Lung (tissue), 11 donors: ENCODE measurements at regions not wholly inside any gene's neighbourhood (a gene's known extent, or its start where the extent isn't known, plus 50 kb on each side); places are given as distances from the start of the nearest gene placed in this dataset.

Source experiments
- ATAC-seq: fragments of 200-7000 bp; cut with Tn5 transposase; one replicate; pipeline ENCODE4 v1.9.1; 2020; ENCODE audit warnings: moderate number of reproducible peaks; ENCODE audit not compliant: insufficient read depth, low FRiP score
- DNase-seq, 3 donors: peaks; one replicate each; pipeline ENCODE4 v3.0.0-alpha.2; 2013 to 2017
- H3K27ac ChIP-seq, 2 donors: one replicate each; pipeline ENCODE4 v1.5.1; 2013; ENCODE audit warnings: mild to moderate bottlenecking in 2 of 2, moderate library complexity in 2 of 2, control low read depth in 1 of 2, inconsistent platforms in 1 of 2, low read depth in 1 of 2, low read length in 1 of 2
- H3K27me3 ChIP-seq, 3 donors: one replicate each; pipeline ENCODE4 v1.5.1; 2013; ENCODE audit warnings: low read length in 2 of 3; ENCODE audit not compliant: control insufficient read depth in 3 of 3, insufficient read depth in 3 of 3
- H3K36me3 ChIP-seq, 4 donors: one replicate each; pipeline ENCODE4 v1.5.1; 2013; ENCODE audit warnings: low read length in 4 of 4, mild to moderate bottlenecking in 1 of 4, moderate library complexity in 1 of 4; ENCODE audit not compliant: control insufficient read depth in 4 of 4, insufficient read depth in 4 of 4
- H3K4me1 ChIP-seq, 5 donors: one replicate each; pipeline ENCODE4 v1.5.1; 2013; ENCODE audit warnings: low read length in 5 of 5, mild to moderate bottlenecking in 2 of 5, moderate library complexity in 1 of 5; ENCODE audit not compliant: control insufficient read depth in 5 of 5, insufficient read depth in 5 of 5
- H3K4me3 ChIP-seq: one replicate; pipeline ENCODE4 v1.5.1; 2013; ENCODE audit warnings: mild to moderate bottlenecking, control low read depth, moderate library complexity
- H3K9ac ChIP-seq, 2 donors: one replicate each; pipeline ENCODE4 v1.5.1; 2013; ENCODE audit warnings: low read length in 2 of 2, control low read depth in 1 of 2; ENCODE audit not compliant: insufficient read depth in 1 of 2
- H3K9me3 ChIP-seq, 4 donors: one replicate each; pipeline ENCODE4 v1.5.1; 2013; ENCODE audit warnings: low read length in 3 of 4, mild to moderate bottlenecking in 1 of 4, moderate library complexity in 1 of 4; ENCODE audit not compliant: control insufficient read depth in 4 of 4, insufficient read depth in 3 of 4
- WGBS, 2 donors: extraction: QIAGEN DNeasy Blood & Tissue Kit; methylation state at CpG; one replicate each; pipeline ENCODE4 v1.1.7; 2013; 5-methylcytosine and 5-hydroxymethylcytosine counted together
- TF ChIP-seq, protein P1 (sequence below): IDR thresholded peaks from 2 replicates; pipeline ENCODE4 v1.5.1; 2012; ENCODE audit warnings: mild to moderate bottlenecking; ENCODE audit errors: control extremely low read depth, extremely low read depth
- donor health status: control.
- donor health status: control.
- donor health status: Bipolar disorder and iron deficiency.
- donor health status: healthy.
- donor health status: DM: yes; HTN: yes; CAD: no.

DNA sequence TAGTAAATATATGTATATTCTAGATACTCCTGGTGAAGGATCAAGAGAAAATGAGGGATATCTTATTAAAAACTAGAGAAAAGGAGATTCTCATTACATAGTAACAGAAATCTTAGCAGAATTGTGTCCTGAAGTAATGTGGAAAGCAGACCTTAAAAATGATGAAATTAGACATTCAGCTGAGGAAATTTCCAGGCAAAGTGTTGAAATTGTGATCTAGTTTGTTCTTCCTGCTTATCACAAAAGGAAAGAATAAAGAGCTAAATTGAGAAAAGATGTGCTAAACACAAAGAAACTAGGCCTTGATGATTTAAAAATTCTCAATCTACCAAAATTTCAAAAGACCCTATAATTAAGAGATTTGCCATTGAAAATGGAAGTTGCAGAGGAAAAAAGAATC is 362.6 kb upstream of the PLSCR5 start:
- Histone ChIP-seq H3K4me3 (no peak overlapping the region), H3K9ac (no peak overlapping the region), H3K27ac (no peak overlapping the region), H3K4me1 (no peaks in the 10 kb centered on the region), H3K9me3 (no peaks in the 10 kb centered on the region), H3K27me3 (no peaks in the 10 kb centered on the region), H3K36me3 (no peaks in the 10 kb centered on the region)
- TF ChIP-seq, protein P1, sequence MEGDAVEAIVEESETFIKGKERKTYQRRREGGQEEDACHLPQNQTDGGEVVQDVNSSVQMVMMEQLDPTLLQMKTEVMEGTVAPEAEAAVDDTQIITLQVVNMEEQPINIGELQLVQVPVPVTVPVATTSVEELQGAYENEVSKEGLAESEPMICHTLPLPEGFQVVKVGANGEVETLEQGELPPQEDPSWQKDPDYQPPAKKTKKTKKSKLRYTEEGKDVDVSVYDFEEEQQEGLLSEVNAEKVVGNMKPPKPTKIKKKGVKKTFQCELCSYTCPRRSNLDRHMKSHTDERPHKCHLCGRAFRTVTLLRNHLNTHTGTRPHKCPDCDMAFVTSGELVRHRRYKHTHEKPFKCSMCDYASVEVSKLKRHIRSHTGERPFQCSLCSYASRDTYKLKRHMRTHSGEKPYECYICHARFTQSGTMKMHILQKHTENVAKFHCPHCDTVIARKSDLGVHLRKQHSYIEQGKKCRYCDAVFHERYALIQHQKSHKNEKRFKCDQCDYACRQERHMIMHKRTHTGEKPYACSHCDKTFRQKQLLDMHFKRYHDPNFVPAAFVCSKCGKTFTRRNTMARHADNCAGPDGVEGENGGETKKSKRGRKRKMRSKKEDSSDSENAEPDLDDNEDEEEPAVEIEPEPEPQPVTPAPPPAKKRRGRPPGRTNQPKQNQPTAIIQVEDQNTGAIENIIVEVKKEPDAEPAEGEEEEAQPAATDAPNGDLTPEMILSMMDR = no peak
- DNase-seq (no peak), ATAC-seq (no peak)

DNA sequence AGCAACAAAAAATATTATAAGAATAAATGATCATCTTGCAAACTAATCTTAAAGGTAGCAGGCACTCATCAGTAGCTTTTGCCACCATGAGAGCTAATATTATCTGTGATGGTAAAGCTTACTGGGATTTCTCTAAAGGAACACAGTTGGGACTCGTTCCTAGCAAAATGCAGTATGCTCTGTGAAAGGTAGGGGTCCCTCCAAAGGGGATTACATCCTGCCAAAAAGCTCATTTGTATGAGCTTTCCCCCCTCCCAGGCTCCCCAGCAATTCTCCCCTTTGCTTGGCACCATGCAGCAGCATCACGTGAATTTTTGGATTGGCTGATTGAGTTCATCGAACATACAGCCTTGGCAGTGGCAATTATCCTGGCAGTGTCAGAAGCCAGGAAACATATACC is 361.0 kb upstream of the PLSCR5 start:
- WGBS, 2 donors = 89 to 91% methylated on average over 3 of the region's 3 CpGs
- Histone ChIP-seq H3K9me3 (no peaks in the 10 kb centered on the region), H3K27ac (no peak overlapping the region), H3K36me3 (no peaks in the 10 kb centered on the region), H3K4me1 (no peaks in the 10 kb centered on the region), H3K4me3 (no peak overlapping the region), H3K9ac (no peak overlapping the region), H3K27me3 (no peaks in the 10 kb centered on the region)
- ATAC-seq (no peak), DNase-seq (no peak)
- TF ChIP-seq, protein P1 = no peak

DNA sequence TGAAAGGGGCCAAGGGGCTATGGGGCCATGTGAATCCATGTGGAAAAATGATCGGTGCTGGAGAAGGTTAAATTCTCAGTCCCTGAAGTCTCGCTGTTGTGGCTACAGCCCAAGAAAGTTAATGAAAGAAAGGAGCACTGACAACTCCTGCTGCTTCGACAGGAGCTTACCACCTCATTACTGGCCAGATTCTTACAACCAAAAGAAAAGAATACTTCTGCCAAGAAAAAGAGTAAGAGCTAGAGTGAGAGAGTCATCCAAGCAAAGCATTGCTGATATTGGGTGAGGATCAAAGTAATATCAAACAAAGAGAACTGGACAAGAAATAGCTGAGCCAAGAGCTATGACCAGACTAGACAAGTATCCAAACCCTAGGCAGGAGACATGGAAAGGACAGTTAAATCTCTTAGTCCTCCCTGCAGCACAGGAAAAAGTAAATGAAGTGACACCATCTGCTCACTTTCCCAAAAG is 348.4 kb upstream of the PLSCR5 start:
- H3K9ac ChIP-seq = no peak overlapping the region
- no peak overlapping the region for H3K27ac ChIP-seq
- H3K9me3 ChIP-seq = no peaks in the 10 kb centered on the region
- ATAC-seq (no peak), DNase-seq (peak; percentile 22 to 80 (median 70))
- 57 to 66% methylated on average over 3 of the region's 3 CpGs for WGBS, 2 donors
- H3K36me3 ChIP-seq = no peaks in the 10 kb centered on the region
- no peaks in the 10 kb centered on the region for H3K27me3 ChIP-seq
- H3K4me3 ChIP-seq = no peak overlapping the region
- peaks cover 0 to 23% (median 0%) of the 10 kb centered on the region in 5 donors for H3K4me1 ChIP-seq
- TF ChIP-seq, protein P1 = no peak

DNA sequence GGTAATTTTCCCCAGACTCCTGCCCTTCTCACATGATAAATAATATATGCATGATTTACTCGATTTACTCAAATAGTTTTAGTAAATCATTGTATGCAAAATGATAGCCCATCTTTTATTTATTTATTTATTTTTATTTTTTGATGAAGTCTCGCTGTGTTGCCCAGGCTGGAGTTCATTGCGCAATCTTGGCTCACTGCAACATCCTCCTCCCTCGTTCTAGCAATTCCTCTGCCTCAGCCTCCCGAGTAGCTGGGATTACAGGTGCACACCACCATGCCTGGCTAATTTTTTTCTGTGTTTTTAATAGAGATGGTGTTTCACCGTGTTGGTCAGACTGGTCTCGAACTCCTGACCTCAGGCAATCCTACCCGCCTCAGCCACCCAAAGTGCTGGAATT is 343.8 kb upstream of the PLSCR5 start:
- Histone ChIP-seq H3K9me3 (no peaks in the 10 kb centered on the region), H3K4me1 (peaks cover 0 to 15% (median 0%) of the 10 kb centered on the region in 5 donors), H3K27ac (no peak overlapping the region), H3K27me3 (no peaks in the 10 kb centered on the region), H3K9ac (no peak overlapping the region), H3K4me3 (no peak overlapping the region), H3K36me3 (no peaks in the 10 kb centered on the region)
- TF ChIP-seq, protein P1 = no peak
- 87 to 89% methylated on average over 8 of the region's 8 CpGs for WGBS, 2 donors
- no peak for ATAC-seq
- DNase-seq = no peak
